ENCODE measurements at regions not wholly inside any gene's neighbourhood (a gene's known extent, or its start where the extent isn't known, plus 50 kb on each side); places are given as distances from the start of the nearest gene placed in this dataset.

GRCh38 chr20:61113731-61114130 is 138.3 kb upstream of the CDH4 start:
- Histone ChIP-seq H3K4ac (ENCODE audit: low read depth, low read length) (no peak overlapping the region), H3K27me3 (ENCODE audit: control insufficient read depth, insufficient read depth, low read length) (peaks cover 4% of the 10 kb centered on the region), H4K8ac (ENCODE audit: low read depth in 2 of 2, low read length in 2 of 2) (no peak overlapping the region), H2BK120ac (ENCODE audit: low read depth, low read length) (no peak overlapping the region), H4K5ac (ENCODE audit: low read depth, low read length) (no peak overlapping the region), H2AFZ (replicated peaks; ENCODE audit: low read length, poor library complexity) (no peak overlapping the region), H3K18ac (ENCODE audit: low read depth, low read length) (no peak overlapping the region), H3K79me1 (ENCODE audit: low read depth in 1 of 2, low read length in 2 of 2) (no peaks in the 10 kb centered on the region), H3K4me2 (ENCODE audit: low read depth, low read length) (no peak overlapping the region), H2BK20ac (ENCODE audit: low read depth, low read length) (no peak overlapping the region), H3K27ac (ENCODE audit: insufficient read depth, low read length) (no peak overlapping the region), H2BK5ac (ENCODE audit: low read depth, low read length, poor library complexity, severe bottlenecking) (no peak overlapping the region), H4K20me1 (ENCODE audit: insufficient read depth, low read length) (no peaks in the 10 kb centered on the region), H3K23ac (ENCODE audit: low read depth, low read length) (no peak overlapping the region), H3K36me3 (ENCODE audit: control insufficient read depth, insufficient read depth, low read length) (no peaks in the 10 kb centered on the region), H3K14ac (replicated peaks; ENCODE audit: low read depth, low read length) (no peak overlapping the region), H2AK5ac (ENCODE audit: low read depth, low read length) (no peak overlapping the region), H3K4me3 (ENCODE audit: insufficient read depth, low read depth, low read length) (no peak overlapping the region), H3K9ac (ENCODE audit: low read depth, low read length) (no peak overlapping the region), H3K9me1 (ENCODE audit: insufficient read depth, low read length) (no peaks in the 10 kb centered on the region), H4K91ac (ENCODE audit: insufficient read depth, low read depth, low read length) (no peak overlapping the region), H3K9me3 (ENCODE audit: control insufficient read depth, insufficient read depth, low read length) (no peaks in the 10 kb centered on the region), H2AK9ac (replicated peaks; ENCODE audit: low read depth, low read length, poor library complexity) (no peak overlapping the region), H2BK15ac (ENCODE audit: low read depth, low read length) (no peak overlapping the region), H3K4me1 (ENCODE audit: control insufficient read depth, insufficient read depth, low read length) (0 out of 2 replicates have a peak, but pooled peaks cover 2% of the 10 kb centered on the region), H3K56ac (ENCODE audit: extremely low read depth, insufficient read depth, low read length) (no peak overlapping the region)
- no peak for TF ChIP-seq RAD21 (IDR thresholded peaks at IDR 0.05; ENCODE audit: low read length)
- TF ChIP-seq USF2 (IDR thresholded peaks at IDR 0.05; ENCODE audit: low read depth, low read length) = no peak
- TF ChIP-seq MAFK (IDR thresholded peaks at IDR 0.05; ENCODE audit: low read depth, low read length) = no peak
- TF ChIP-seq CTCF (conservative IDR thresholded peaks at IDR 0.05; ENCODE audit: low read depth, low read length) = no peak
- dilution Hi-C loops (cut with HindIII; ENCODE audit: low sequenced_read_pairs, unreplicated experiment) (no loop called here), in situ Hi-C loops (cut with MboI; ENCODE audit: low sequenced_read_pairs) (loop anchor here (25.0 kb wide), 1 partner anchor 901 kb away; no protein-coding TSS in a partner anchor), intact Hi-C loops (cut with micrococcal nuclease) (loop anchor here (10.0 kb wide), 1 partner anchor 1059 kb away; no protein-coding TSS in a partner anchor)
- BruUV-seq (replicated peaks) = no TSS peak
- DNase-seq = no peak
- no peak for ATAC-seq (ENCODE audit: low read depth)
- ChIA-PET CTCF (no interaction called here), POLR2A (ENCODE audit: unreplicated experiment) (no interaction called here)
- no CpG with 5 or more reads among the region's 8 CpGs for WGBS, 2 experiments (ENCODE audit: extremely low coverage in 2 of 2, insufficient read length in 1 of 2)
